D721Med (cell line): ENCODE measurements at regions not wholly inside any gene's neighbourhood (a gene's known extent, or its start where the extent isn't known, plus 50 kb on each side); places are given as distances from the start of the nearest gene placed in this dataset.

Experiments
- DNase-seq: peaks from one replicate; pipeline ENCODE4 v3.0.0; 2011; ENCODE audit warnings: low spot score; ENCODE audit not compliant: insufficient read length
- FAIRE-seq: peaks from 2 replicates; lab custom pipeline; 2011; peaks lifted over from hg19 to GRCh38; lab: Jason Lieb, UNC
- TF ChIP-seq, protein P1 (sequence below): IDR thresholded peaks from 2 replicates; pipeline ENCODE4 v1.5.1; 2012; ENCODE audit warnings: mild to moderate bottlenecking, control low read depth; ENCODE audit not compliant: insufficient read depth; ENCODE audit errors: missing control alignments

DNA sequence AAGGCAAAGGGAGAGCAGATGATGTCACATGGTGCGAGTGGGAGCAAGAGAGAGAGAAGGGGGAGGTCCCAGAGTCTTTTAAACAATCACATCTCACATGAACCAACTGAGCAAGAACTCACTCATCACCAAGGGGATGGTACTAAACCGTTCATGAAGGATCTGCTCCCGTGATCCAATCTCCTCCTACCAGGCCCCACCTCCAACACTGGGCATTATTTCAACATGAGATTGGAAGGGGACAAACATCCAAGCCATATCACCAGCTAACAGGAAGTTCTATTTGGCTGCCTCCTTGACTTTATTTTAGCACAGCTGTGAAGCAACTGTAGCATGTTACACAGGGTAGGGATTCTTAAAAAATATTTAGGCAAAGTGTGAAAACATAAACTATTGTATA, 102.5 kb downstream of the DDIT4L start:
- FAIRE-seq (no peak), DNase-seq (no peak)
- TF ChIP-seq, protein P1, sequence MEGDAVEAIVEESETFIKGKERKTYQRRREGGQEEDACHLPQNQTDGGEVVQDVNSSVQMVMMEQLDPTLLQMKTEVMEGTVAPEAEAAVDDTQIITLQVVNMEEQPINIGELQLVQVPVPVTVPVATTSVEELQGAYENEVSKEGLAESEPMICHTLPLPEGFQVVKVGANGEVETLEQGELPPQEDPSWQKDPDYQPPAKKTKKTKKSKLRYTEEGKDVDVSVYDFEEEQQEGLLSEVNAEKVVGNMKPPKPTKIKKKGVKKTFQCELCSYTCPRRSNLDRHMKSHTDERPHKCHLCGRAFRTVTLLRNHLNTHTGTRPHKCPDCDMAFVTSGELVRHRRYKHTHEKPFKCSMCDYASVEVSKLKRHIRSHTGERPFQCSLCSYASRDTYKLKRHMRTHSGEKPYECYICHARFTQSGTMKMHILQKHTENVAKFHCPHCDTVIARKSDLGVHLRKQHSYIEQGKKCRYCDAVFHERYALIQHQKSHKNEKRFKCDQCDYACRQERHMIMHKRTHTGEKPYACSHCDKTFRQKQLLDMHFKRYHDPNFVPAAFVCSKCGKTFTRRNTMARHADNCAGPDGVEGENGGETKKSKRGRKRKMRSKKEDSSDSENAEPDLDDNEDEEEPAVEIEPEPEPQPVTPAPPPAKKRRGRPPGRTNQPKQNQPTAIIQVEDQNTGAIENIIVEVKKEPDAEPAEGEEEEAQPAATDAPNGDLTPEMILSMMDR = no peak

DNA sequence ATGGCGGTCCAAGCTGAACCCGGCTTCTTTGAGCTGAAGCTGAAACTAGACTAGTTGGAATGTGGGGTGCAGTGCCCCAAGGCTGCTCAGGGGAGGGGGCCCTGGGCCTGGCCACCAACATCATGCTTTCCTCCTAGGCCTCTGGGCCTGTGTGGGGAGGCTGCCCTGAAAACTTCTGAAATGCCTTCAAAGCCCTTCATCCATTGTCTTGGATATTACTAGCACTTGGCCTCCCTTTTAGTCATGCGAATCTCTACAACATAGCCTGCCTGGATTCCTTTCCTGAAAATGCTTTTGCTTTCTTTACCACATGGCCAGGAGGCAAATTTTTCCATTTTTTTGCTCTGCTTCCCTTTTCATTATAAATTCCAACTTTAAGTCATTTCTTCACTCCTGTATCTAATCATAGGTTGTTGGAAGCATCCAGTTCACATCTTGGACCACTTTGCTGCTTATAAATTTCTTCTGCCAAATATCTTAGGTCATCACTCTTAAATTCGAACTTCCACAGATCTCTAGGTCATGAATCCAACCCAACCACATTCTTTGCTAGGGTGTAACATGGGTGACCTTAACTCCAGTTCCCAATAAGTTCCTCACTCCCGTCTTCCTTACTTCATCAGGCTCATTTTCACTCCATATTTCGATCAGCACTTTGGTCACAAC, 103.4 kb downstream of the DDIT4L start:
- TF ChIP-seq, protein P1 = no peak
- DNase-seq (no peak), FAIRE-seq (no peak)

DNA sequence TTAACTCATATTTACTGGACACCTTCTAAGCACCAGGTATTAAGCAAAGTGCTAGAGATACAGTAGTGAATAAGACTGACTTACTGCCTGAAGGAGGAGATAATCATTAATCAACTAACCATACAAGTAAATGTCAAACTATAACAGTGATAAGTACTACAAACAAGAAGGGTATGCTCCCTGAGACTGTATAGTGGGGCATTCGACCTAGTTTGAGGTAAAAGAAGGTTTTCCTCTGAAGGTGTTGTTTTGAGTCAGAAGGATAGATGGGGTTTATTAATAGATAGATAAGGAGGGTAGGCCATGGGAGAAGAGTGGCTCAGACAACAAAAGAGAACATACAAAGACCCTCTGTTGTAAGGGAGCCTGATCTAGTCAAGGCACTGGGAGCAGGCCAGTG, 105.4 kb downstream of the DDIT4L start:
- TF ChIP-seq, protein P1 = no peak
- FAIRE-seq (no peak), DNase-seq (no peak)

DNA sequence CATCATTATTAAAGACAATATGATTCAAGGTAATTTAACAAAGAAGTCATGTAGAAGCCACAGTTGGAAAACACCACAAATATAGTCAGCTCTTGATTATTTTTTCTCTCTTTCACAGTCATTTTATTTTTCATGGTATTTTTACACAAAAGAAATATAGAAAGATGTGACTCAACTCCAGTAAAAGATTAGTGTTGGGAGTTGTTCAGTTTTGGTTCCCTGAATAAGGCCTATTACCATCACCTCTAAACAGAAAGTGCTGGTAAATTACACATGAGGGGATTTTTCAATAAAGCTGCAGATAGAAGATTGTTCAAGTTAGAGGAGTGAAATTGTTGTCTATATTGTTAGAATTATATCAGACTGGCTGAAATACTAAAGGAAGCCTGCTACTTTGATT, 107.0 kb downstream of the DDIT4L start:
- DNase-seq (no peak), FAIRE-seq (no peak)
- TF ChIP-seq, protein P1 = no peak

DNA sequence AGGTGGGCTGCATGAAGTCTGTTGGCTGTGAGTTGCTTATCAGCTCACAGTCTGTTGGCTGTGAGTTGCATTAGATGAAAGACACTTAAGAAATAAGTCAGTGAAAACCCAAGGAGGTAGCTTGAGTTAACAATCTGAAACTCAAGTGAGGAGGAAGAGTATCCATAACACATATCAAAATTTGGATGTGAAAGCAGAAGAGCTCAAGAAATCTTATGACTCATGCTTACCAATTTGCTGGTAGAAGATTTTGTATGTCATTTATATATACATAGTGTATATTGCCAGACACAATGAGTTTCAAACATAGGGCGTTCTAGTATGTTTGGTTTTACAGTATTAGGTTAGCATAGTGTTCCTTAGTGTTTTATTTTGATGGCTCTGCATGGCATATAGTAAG, 107.4 kb downstream of the DDIT4L start:
- FAIRE-seq (no peak), DNase-seq (no peak)
- TF ChIP-seq, protein P1 = no peak

DNA sequence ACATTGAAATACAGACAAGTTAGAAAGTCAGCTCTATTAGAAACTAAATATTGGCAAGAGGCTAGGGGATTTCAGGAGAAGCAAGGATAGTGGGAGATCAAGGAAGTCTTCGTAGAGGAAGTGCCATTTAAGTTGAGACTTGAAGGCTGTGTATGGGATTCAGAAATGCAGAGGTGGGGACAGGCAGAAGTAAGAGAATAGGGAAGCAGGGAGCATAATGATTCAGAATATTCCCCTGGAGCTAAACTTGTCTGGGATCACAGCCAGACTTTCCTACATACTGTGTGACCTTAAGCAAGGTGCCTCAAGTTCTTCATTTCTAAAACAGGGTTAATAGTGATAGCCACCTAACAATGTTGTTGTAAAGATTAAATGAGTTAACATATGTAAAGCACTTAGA, 108.8 kb downstream of the DDIT4L start:
- FAIRE-seq = no peak
- TF ChIP-seq, protein P1 = no peak
- no peak for DNase-seq

DNA sequence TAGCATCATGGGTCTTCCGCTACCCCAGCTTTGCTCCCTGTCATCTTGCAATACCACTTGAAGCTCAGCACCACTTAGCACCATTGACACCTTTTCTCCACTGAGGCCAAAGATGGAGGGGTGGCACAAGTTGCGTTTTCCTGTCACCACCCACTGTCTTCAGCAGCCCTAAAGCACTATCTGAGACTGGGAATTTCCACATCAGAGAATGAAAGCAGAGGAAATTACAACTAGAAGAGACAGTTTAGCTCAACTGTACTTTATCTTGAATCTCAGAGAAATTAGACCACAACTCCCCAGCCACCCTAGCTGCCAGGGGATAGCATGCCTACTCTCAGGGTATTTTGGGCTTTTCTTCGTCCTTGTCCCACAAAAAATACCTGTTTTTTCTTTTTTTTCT, 111.0 kb downstream of the DDIT4L start:
- FAIRE-seq (no peak), DNase-seq (no peak)
- TF ChIP-seq, protein P1 = no peak
